ENCODE measurements at regions not wholly inside any gene's neighbourhood (a gene's known extent, or its start where the extent isn't known, plus 50 kb on each side); places are given as distances from the start of the nearest gene placed in this dataset.

DNA sequence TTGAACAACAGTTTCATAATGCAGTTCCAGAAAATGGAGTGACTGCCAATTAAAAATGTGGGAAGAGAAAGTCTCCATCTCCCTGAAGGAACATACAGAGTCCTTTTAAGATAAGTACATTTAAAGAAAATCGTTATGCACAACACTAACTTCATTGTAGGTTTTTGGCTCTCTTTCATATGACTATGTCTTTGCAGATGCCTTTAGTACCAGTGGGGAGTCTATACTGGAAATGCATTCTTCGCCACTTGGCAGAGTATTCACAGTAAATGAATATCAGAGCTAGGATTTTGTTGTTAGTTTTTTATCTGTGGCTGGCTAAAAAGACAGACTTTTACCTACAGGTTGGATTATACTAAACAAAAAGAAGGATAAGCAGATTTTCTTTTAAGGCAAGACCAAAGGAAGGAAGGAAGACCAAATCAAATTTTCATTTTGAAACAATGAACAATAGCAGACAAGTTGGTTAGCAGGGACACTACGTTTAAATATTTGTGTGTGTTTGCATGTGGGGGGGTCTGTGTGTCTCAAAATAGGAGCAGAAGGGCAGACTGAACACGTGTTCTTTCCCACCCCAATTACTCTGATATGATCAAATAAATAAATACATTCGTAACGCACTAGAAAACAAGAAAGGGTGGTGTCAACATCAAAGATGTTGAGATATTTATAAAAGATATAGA lies 124.5 kb downstream of the BTG1 start:
- TF ChIP-seq, protein P1, sequence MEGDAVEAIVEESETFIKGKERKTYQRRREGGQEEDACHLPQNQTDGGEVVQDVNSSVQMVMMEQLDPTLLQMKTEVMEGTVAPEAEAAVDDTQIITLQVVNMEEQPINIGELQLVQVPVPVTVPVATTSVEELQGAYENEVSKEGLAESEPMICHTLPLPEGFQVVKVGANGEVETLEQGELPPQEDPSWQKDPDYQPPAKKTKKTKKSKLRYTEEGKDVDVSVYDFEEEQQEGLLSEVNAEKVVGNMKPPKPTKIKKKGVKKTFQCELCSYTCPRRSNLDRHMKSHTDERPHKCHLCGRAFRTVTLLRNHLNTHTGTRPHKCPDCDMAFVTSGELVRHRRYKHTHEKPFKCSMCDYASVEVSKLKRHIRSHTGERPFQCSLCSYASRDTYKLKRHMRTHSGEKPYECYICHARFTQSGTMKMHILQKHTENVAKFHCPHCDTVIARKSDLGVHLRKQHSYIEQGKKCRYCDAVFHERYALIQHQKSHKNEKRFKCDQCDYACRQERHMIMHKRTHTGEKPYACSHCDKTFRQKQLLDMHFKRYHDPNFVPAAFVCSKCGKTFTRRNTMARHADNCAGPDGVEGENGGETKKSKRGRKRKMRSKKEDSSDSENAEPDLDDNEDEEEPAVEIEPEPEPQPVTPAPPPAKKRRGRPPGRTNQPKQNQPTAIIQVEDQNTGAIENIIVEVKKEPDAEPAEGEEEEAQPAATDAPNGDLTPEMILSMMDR (conservative IDR thresholded peaks at IDR 0.05; ENCODE audit: low read depth, low read length): no peak
- H3K4me3 ChIP-seq (ENCODE audit: low read depth, low read length): no peak overlapping the region
- DNase-seq (ENCODE audit: low read depth): no peak

DNA sequence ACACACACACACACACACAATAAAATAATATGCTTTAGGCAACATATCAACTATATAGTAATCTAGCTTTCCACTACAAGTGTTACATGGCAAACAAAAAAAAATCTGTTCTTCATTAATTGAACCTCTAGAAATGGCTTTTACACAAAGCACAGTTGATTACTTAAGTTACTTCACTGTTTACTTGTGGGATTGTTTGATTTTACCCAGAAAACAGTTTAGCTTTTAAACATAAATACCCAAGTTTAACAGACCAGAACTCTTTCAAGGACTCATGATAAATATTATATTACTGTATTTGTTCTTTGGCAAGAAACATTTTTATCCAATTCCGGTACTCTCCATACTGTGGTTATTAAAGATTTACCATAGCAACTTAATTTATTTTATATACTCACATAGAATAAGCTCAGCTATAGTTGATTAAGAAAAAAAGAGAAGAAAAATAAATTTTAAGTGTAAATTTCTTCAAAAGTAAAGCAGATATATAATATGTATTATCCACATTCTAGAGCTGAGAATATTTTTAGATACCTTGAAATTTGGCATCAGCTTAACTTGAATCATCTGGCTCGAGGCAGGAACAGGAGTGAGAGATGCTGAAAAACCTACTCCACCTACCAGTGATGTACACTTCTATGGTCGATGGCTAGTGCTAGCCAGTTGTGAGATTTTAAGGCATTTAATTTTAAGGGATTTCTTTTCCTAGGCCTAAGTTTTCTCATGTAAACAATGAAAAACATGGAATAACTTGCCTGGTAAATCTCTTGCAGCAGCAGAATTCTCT lies 126.0 kb downstream of the BTG1 start:
- no peak for DNase-seq (ENCODE audit: low read depth)
- H3K4me3 ChIP-seq (ENCODE audit: low read depth, low read length): no peak overlapping the region
- TF ChIP-seq, protein P1 (conservative IDR thresholded peaks at IDR 0.05; ENCODE audit: low read depth, low read length): no peak

DNA sequence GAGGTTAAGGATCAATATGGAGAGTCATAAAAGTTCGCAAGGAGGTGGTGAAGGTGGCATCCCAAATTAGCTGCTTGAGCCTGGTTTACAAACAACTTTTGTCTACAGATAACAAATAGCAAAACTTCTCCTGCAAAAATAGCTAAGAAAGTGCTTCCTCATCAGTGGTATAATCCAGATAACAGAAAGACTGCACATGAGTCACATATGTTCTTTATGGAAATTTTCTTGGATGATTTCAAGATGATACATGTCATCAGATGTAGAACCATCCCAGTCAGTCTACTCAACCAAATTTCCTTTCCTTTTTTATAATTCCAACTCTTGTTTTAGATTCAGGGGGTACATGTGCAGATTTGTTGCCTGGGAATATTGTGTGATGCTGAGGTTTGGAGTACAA lies 133.0 kb downstream of the BTG1 start:
- H3K4me3 ChIP-seq (ENCODE audit: low read depth, low read length): no peak overlapping the region
- TF ChIP-seq, protein P1 (conservative IDR thresholded peaks at IDR 0.05; ENCODE audit: low read depth, low read length): no peak
- no peak for DNase-seq (ENCODE audit: low read depth)

DNA sequence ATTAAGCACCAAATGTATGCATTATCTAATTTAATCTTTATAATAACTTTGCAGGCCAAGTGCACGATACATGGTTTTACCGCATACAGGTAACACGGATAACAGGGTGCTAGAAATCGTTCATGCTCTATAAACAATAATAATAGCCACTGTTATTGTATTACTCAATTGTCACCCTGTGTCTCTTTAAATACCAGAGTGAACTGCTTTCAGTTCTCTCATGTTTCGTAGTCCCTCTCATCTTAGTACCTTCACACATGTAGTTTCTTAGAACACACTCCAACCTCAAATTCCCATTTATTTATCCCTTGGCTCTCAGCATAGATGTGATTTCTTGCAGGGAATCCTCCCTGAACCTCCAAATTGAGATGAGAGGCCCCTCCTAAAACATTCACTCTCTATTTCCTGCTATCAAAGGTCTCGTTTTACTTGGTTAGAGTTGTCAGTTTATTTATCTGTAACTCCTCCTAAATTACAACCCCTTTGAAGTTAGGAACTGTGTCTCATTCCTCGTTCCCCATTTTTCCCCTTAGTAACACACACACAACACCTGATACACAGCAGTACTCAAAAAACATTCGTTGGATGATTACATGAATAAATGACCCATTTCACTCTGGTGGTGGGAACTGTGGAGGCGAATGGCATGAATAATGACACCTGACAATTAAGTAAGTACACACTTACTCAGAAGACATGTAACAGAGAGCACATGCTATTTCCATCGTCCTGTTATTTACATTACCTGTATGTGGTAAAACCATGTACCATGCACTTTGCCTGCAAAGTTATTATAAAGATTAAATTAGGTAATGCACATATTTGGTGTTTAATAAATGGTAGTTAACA lies 134.6 kb downstream of the BTG1 start:
- TF ChIP-seq, protein P1 (conservative IDR thresholded peaks at IDR 0.05; ENCODE audit: low read depth, low read length): no peak
- H3K4me3 ChIP-seq (ENCODE audit: low read depth, low read length): no peak overlapping the region
- no peak for DNase-seq (ENCODE audit: low read depth)

DNA sequence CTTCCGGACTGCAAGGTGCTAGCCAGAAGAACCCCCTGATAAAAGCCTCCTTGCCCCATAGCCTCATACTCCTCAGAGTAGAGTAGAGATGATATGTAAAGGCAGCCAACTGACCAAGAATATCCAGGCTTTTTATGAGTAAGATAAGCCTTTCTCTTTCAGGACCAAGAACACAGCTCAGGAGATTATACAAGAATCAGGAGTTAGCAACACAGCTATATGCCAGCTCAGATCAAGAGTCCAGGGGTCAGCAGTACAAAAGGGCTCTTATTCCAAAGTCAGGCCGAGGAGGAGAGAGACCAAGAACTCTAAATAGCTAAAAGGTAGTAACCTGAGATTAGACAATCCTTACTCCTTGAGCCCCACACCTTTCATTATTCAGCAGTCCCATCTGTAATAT lies 135.3 kb downstream of the BTG1 start:
- no peak for DNase-seq (ENCODE audit: low read depth)
- H3K4me3 ChIP-seq (ENCODE audit: low read depth, low read length): no peak overlapping the region
- TF ChIP-seq, protein P1 (conservative IDR thresholded peaks at IDR 0.05; ENCODE audit: low read depth, low read length): no peak

DNA sequence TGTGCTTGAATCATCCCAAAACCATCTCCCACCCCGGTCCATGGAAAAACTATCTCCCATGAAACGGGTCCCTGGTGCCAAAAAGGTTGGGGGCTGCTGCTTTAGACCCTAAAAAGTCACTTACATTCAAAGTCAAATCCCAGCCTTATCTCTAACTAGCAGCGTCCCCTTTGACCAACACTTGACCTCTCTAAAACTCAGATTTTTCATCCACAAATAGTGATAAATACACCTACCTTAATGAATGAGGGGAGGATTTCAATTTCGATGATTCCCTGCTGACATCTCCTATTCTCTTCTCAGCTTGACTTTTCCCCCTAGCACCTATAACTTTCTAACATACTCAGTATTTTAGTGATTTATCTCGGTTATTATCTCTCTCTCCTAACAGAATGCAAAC lies 137.3 kb downstream of the BTG1 start:
- TF ChIP-seq, protein P1 (conservative IDR thresholded peaks at IDR 0.05; ENCODE audit: low read depth, low read length): no peak
- no peak overlapping the region for H3K4me3 ChIP-seq (ENCODE audit: low read depth, low read length)
- DNase-seq (ENCODE audit: low read depth): no peak
